ENCODE measurements at regions not wholly inside any gene's neighbourhood (a gene's known extent, or its start where the extent isn't known, plus 50 kb on each side); places are given as distances from the start of the nearest gene placed in this dataset.

DNA sequence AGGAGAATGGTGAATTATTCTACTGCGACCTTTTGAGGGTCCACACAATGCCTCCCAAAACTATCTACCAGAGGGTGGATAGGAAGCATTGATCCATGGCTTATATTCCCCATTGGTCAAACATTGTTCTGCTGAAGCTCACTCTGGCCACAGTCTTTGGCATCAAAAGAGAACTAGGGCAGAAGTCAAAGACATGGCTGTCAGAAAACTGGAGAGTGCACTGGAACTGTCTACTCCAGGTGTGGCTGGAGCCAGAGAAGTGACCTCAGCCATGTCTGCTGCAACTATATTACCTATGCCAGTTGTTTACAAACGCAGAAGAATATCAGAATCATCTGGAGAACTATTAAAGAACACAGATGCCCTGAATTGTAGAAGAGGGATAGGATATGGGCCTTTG is 238.7 kb upstream of the USP25 start:
- TF ChIP-seq, protein P1, sequence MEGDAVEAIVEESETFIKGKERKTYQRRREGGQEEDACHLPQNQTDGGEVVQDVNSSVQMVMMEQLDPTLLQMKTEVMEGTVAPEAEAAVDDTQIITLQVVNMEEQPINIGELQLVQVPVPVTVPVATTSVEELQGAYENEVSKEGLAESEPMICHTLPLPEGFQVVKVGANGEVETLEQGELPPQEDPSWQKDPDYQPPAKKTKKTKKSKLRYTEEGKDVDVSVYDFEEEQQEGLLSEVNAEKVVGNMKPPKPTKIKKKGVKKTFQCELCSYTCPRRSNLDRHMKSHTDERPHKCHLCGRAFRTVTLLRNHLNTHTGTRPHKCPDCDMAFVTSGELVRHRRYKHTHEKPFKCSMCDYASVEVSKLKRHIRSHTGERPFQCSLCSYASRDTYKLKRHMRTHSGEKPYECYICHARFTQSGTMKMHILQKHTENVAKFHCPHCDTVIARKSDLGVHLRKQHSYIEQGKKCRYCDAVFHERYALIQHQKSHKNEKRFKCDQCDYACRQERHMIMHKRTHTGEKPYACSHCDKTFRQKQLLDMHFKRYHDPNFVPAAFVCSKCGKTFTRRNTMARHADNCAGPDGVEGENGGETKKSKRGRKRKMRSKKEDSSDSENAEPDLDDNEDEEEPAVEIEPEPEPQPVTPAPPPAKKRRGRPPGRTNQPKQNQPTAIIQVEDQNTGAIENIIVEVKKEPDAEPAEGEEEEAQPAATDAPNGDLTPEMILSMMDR (IDR thresholded peaks at IDR 0.05) = no peak
- no peak for TF ChIP-seq POLR2A (IDR thresholded peaks at IDR 0.05)

Data from prostate gland (tissue), 2 donors.